CD4-positive, alpha-beta T cell (primary cell): ENCODE measurements at regions not wholly inside any gene's neighbourhood (a gene's known extent, or its start where the extent isn't known, plus 50 kb on each side); places are given as distances from the start of the nearest gene placed in this dataset.

ENCODE experiments used
- ATAC-seq: fragments of 200-7000 bp; cut with Tn5 transposase; one replicate; pipeline ENCODE4 v1.10.0; 2022; ENCODE audit warnings: mild to moderate bottlenecking; ENCODE audit not compliant: poor library complexity
- CTCF ChIA-PET: fragments of 350-600 bp; sonication (Branson Sonifier 250); formaldehyde crosslinking; loops from one replicate; lab custom pipeline; 2021; ENCODE audit warnings: antibody characterized with exemption, inconsistent platforms; lab: Charles Lee
- POLR2A ChIA-PET: fragments of 350-600 bp; sonication (Branson Sonifier 250); formaldehyde crosslinking; loops from one replicate; lab custom pipeline; 2021; ENCODE audit warnings: antibody characterized with exemption, inconsistent platforms; lab: Charles Lee
- DNase-seq, 14 experiments: peaks; one replicate each; pipeline ENCODE4 v3.0.0-alpha.2; 2013 to 2020; ENCODE audit warnings: mixed read lengths in 2 of 14
- H3K27ac ChIP-seq, 2 donors: one replicate each; pipeline versions ENCODE4 v1.5.1 to v1.7.0; 2013; ENCODE audit warnings: low read length in 2 of 2, low read depth in 1 of 2, mild to moderate bottlenecking in 1 of 2
- H3K27me3 ChIP-seq, 2 experiments: 1 replicate in 1 of 2; 2 replicates in 1 of 2; pipeline versions ENCODE4 v1.6.1 to v1.7.0; 2013; ENCODE audit warnings: low read length in 2 of 2, control low read depth in 1 of 2, mild to moderate bottlenecking in 1 of 2, moderate library complexity in 1 of 2; ENCODE audit not compliant: insufficient read depth in 2 of 2, control insufficient read depth in 1 of 2
- H3K36me3 ChIP-seq: one replicate; pipeline ENCODE4 v1.6.1; 2013; ENCODE audit warnings: low read length, control low read depth; ENCODE audit not compliant: insufficient read depth
- H3K4me1 ChIP-seq: one replicate; pipeline ENCODE4 v1.6.1; 2013; ENCODE audit warnings: low read length, control low read depth; ENCODE audit not compliant: insufficient read depth
- H3K4me3 ChIP-seq: one replicate; pipeline ENCODE4 v1.5.1; 2013; ENCODE audit warnings: mild to moderate bottlenecking, low read length, moderate library complexity
- H3K9me3 ChIP-seq, 2 experiments: 1 replicate in 1 of 2; 2 replicates in 1 of 2; pipeline versions ENCODE4 v1.6.1 to v1.7.0; 2013; ENCODE audit warnings: low read length in 2 of 2, mild to moderate bottlenecking in 2 of 2, control low read depth in 1 of 2, moderate library complexity in 1 of 2; ENCODE audit not compliant: control insufficient read depth in 1 of 2, insufficient read depth in 1 of 2
- H3K27ac Mint-ChIP-seq: one replicate; pipeline ENCODE4 v1.8.0; 2020; ENCODE audit warnings: mixed read lengths
- H3K27me3 Mint-ChIP-seq: one replicate; pipeline ENCODE4 v1.8.0; 2021; ENCODE audit warnings: mixed read lengths
- H3K36me3 Mint-ChIP-seq: one replicate; pipeline ENCODE4 v1.8.0; 2021; ENCODE audit warnings: low read depth, mixed read lengths
- H3K4me1 Mint-ChIP-seq: one replicate; pipeline ENCODE4 v1.8.0; 2021; ENCODE audit warnings: low read depth, mixed read lengths
- H3K4me3 Mint-ChIP-seq: one replicate; pipeline ENCODE4 v1.8.0; 2020; ENCODE audit warnings: mild to moderate bottlenecking, mixed read lengths
- H3K9me3 Mint-ChIP-seq: one replicate; pipeline ENCODE4 v1.8.0; 2020; ENCODE audit warnings: mixed read lengths
- intact Hi-C, 2 experiments: fragments of 100-400 bp; cut with DNase I in 1 of 2; cut with micrococcal nuclease in 1 of 2; formaldehyde crosslinking; loops; one replicate each; pipeline versions ENCODE4 v1.15.1 to v1.9.0; 2023 to 2025; cut with DNase I, micrococcal nuclease
- TF ChIP-seq, protein P1 (sequence below): fragments of 200-600 bp; IDR thresholded peaks from one replicate; pipeline ENCODE4 v1.8.0; 2022; ENCODE audit warnings: antibody characterized with exemption, mild to moderate bottlenecking

- H3K4me1 ChIP-seq = no peaks in the 10 kb centered on the region
- TF ChIP-seq, protein P1, sequence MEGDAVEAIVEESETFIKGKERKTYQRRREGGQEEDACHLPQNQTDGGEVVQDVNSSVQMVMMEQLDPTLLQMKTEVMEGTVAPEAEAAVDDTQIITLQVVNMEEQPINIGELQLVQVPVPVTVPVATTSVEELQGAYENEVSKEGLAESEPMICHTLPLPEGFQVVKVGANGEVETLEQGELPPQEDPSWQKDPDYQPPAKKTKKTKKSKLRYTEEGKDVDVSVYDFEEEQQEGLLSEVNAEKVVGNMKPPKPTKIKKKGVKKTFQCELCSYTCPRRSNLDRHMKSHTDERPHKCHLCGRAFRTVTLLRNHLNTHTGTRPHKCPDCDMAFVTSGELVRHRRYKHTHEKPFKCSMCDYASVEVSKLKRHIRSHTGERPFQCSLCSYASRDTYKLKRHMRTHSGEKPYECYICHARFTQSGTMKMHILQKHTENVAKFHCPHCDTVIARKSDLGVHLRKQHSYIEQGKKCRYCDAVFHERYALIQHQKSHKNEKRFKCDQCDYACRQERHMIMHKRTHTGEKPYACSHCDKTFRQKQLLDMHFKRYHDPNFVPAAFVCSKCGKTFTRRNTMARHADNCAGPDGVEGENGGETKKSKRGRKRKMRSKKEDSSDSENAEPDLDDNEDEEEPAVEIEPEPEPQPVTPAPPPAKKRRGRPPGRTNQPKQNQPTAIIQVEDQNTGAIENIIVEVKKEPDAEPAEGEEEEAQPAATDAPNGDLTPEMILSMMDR = no peak
- no peaks in the 10 kb centered on the region for H3K9me3 ChIP-seq
- Mint-ChIP-seq H3K27ac (no peak overlapping the region), H3K9me3 (peaks cover 2% of the 10 kb centered on the region), H3K36me3 (no peaks in the 10 kb centered on the region), H3K4me3 (no peak overlapping the region), H3K27me3 (no peaks in the 10 kb centered on the region), H3K4me1 (no peaks in the 10 kb centered on the region)
- ATAC-seq = no peak
- intact Hi-C loops = no loop called here
- ChIA-PET CTCF (no interaction called here), POLR2A (no interaction called here)
- no peaks in the 10 kb centered on the region for H3K27me3 ChIP-seq
- no peak overlapping the region for H3K4me3 ChIP-seq
- no peak overlapping the region for H3K27ac ChIP-seq
- no peaks in the 10 kb centered on the region for H3K36me3 ChIP-seq
- DNase-seq = no peak
These were observed 1664.6 kb upstream of the ADGRL3 start for GRCh38 chr4:59535541-59535940.

DNA sequence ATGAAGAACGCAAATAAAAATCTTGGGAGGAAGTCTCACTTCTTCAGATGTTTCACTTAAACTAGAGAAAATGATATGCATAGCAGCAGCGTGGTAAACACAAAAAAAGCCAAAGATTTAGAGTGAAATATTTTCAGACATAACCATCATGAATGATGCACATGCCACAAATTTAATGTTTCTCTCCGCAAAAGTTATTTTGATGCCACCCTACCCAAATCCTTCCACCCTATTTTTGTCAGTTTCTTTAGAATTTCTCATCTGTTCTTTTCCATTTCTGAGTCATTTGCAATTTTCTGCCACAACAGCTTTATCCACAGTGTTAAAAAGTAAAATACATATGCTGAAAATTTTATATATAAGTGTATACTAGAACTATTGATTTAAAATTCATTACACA is 1663.7 kb upstream of the ADGRL3 start:
- intact Hi-C loops = no loop called here
- DNase-seq = no peak
- H3K36me3 ChIP-seq = no peaks in the 10 kb centered on the region
- Mint-ChIP-seq H3K27me3 (no peaks in the 10 kb centered on the region), H3K36me3 (no peaks in the 10 kb centered on the region), H3K9me3 (peaks cover 2% of the 10 kb centered on the region), H3K27ac (no peak overlapping the region), H3K4me1 (no peaks in the 10 kb centered on the region), H3K4me3 (no peak overlapping the region)
- no peaks in the 10 kb centered on the region for H3K4me1 ChIP-seq
- no peaks in the 10 kb centered on the region for H3K9me3 ChIP-seq
- CTCF ChIA-PET = no interaction called here
- POLR2A ChIA-PET = no interaction called here
- no peak for ATAC-seq
- no peaks in the 10 kb centered on the region for H3K27me3 ChIP-seq
- H3K27ac ChIP-seq = no peak overlapping the region
- TF ChIP-seq, protein P1 = no peak
- H3K4me3 ChIP-seq = no peak overlapping the region

DNA sequence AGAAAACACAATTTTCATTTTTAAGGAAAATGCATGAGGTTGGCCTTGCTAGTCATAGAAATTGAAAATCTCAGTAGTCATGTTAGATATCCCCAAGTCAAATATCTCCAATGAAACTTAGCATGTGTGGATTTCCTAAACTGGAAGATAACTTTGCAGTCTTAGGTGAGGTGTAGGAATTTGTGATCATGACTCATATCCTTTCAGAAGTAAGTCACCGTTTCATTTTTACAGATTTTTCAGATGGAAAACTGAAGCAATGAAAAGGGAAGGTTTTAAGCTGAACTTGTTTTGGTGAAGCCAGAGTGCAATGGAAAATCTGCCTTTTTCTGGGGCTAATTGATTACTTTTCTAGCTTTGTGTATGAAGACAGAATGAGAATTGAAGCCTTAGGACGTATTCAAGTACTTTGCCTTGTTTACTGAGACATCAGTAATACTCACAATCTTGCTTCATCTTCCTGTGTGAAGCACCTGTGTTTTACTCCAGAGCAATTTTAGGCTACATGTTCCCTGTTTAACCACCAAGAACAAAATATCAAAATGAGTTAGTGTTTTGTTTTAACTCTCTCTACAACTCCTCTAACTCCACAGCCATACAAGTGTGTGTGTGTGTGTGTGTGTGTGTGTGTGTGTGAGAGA is 1662.8 kb upstream of the ADGRL3 start:
- ChIA-PET CTCF (no interaction called here), POLR2A (no interaction called here)
- no peak overlapping the region for H3K4me3 Mint-ChIP-seq
- Histone ChIP-seq H3K27me3 (no peaks in the 10 kb centered on the region), H3K27ac (no peak overlapping the region), H3K4me1 (no peaks in the 10 kb centered on the region), H3K9me3 (peaks cover 0 to 4% of the 10 kb centered on the region in 2 experiments), H3K36me3 (no peaks in the 10 kb centered on the region), H3K4me3 (no peak overlapping the region)
- TF ChIP-seq, protein P1 = no peak
- H3K36me3 Mint-ChIP-seq = no peaks in the 10 kb centered on the region
- no peaks in the 10 kb centered on the region for H3K4me1 Mint-ChIP-seq
- intact Hi-C loops = no loop called here
- no peak for DNase-seq
- H3K27ac Mint-ChIP-seq = no peak overlapping the region
- ATAC-seq = no peak
- H3K27me3 Mint-ChIP-seq = no peaks in the 10 kb centered on the region
- H3K9me3 Mint-ChIP-seq = peaks cover under 1% of the 10 kb centered on the region
